ENCODE measurements at regions not wholly inside any gene's neighbourhood (a gene's known extent, or its start where the extent isn't known, plus 50 kb on each side); places are given as distances from the start of the nearest gene placed in this dataset.

DNA sequence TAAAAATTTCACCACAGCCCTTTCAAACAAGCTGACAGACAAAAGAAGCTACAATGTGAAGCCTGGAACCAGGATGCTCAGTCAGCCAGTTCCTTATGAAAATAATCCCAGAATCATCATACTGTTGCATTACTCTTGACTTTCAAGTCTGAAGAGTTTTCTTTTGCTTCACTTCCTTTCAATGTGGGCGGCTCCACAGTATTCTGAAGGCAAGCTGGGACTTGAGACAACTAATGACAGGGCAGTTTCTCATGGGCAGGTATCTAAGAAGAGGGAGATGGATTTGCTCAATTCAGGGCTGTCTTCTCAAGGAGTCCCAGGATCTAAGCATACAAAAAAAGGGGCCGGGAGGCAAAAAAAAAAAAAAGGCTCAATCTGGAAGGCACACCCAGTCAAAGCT is 173.4 kb downstream of the PAPSS1 start:
- no peak overlapping the region for H3K4me3 Mint-ChIP-seq (ENCODE audit: unreplicated experiment)
- DNase-seq, result no peak
- H3K9me3 Mint-ChIP-seq (ENCODE audit: unreplicated experiment), result no peaks in the 10 kb centered on the region
- no peaks in the 10 kb centered on the region for H3K36me3 Mint-ChIP-seq (ENCODE audit: unreplicated experiment)
- no peaks in the 10 kb centered on the region for H3K27me3 Mint-ChIP-seq (ENCODE audit: unreplicated experiment)
- H3K4me1 Mint-ChIP-seq (ENCODE audit: low read depth, unreplicated experiment), result no peaks in the 10 kb centered on the region
- no peak overlapping the region for H3K27ac Mint-ChIP-seq (ENCODE audit: unreplicated experiment)
- TF ChIP-seq, protein P1, sequence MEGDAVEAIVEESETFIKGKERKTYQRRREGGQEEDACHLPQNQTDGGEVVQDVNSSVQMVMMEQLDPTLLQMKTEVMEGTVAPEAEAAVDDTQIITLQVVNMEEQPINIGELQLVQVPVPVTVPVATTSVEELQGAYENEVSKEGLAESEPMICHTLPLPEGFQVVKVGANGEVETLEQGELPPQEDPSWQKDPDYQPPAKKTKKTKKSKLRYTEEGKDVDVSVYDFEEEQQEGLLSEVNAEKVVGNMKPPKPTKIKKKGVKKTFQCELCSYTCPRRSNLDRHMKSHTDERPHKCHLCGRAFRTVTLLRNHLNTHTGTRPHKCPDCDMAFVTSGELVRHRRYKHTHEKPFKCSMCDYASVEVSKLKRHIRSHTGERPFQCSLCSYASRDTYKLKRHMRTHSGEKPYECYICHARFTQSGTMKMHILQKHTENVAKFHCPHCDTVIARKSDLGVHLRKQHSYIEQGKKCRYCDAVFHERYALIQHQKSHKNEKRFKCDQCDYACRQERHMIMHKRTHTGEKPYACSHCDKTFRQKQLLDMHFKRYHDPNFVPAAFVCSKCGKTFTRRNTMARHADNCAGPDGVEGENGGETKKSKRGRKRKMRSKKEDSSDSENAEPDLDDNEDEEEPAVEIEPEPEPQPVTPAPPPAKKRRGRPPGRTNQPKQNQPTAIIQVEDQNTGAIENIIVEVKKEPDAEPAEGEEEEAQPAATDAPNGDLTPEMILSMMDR (IDR thresholded peaks at IDR 0.05; ENCODE audit: partially characterized antibody, unreplicated experiment), result no peak

DNA sequence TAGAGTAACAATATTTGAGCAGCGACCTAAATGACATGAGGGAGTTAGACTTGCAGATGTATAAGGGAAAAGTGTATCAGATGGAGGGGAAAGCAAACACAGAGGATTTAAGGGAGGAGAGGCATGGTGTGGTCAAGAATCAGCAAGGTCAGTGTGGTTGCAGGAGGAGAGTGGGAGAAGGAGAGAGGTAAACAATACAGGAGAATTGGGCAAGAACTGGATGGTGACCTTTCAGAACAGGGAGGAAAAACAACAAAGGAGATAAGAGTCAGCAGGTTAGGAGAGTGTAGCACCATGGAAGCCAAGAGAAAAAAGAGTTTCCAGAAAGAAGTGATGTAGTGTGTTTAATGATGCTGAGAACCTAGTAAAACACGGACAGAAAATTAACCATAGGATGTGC is 178.5 kb downstream of the PAPSS1 start:
- Mint-ChIP-seq H3K9me3 (ENCODE audit: unreplicated experiment) (no peaks in the 10 kb centered on the region), H3K36me3 (ENCODE audit: unreplicated experiment) (no peaks in the 10 kb centered on the region), H3K4me1 (ENCODE audit: low read depth, unreplicated experiment) (peaks cover 6% of the 10 kb centered on the region), H3K27ac (ENCODE audit: unreplicated experiment) (no peak overlapping the region), H3K4me3 (ENCODE audit: unreplicated experiment) (no peak overlapping the region), H3K27me3 (ENCODE audit: unreplicated experiment) (no peaks in the 10 kb centered on the region)
- TF ChIP-seq, protein P1 (IDR thresholded peaks at IDR 0.05; ENCODE audit: partially characterized antibody, unreplicated experiment), result no peak
- no peak for DNase-seq

DNA sequence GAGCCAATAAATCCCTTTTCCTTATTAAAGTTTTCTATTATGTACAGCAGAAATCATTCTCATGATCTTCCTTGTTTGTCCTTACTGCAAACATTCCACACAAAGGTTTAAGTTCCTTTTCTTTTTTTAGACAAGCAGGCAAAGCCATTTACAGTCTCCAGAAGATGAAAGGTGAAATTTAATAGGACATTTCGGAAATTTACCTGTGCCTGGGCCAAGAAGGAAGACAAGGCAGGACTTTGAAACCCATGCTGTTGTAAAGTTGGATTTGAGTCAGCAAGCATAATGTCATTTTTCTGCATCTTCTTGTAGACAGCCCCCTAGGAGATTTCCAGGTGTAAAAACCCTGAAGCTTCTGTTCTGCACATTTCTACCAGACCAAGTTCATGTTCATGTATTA is 188.1 kb downstream of the PAPSS1 start:
- H3K9me3 Mint-ChIP-seq (ENCODE audit: unreplicated experiment), result no peaks in the 10 kb centered on the region
- peaks cover 2% of the 10 kb centered on the region for H3K27me3 Mint-ChIP-seq (ENCODE audit: unreplicated experiment)
- TF ChIP-seq, protein P1 (IDR thresholded peaks at IDR 0.05; ENCODE audit: partially characterized antibody, unreplicated experiment), result no peak
- DNase-seq, result no peak
- no peak overlapping the region for H3K27ac Mint-ChIP-seq (ENCODE audit: unreplicated experiment)
- no peak overlapping the region for H3K4me3 Mint-ChIP-seq (ENCODE audit: unreplicated experiment)
- no peaks in the 10 kb centered on the region for H3K36me3 Mint-ChIP-seq (ENCODE audit: unreplicated experiment)
- no peaks in the 10 kb centered on the region for H3K4me1 Mint-ChIP-seq (ENCODE audit: low read depth, unreplicated experiment)

- DNase-seq, result no peak
- Mint-ChIP-seq H3K27ac (ENCODE audit: unreplicated experiment) (no peak overlapping the region), H3K4me3 (ENCODE audit: unreplicated experiment) (no peak overlapping the region), H3K9me3 (ENCODE audit: unreplicated experiment) (no peaks in the 10 kb centered on the region), H3K27me3 (ENCODE audit: unreplicated experiment) (no peaks in the 10 kb centered on the region), H3K36me3 (ENCODE audit: unreplicated experiment) (peaks cover 5% of the 10 kb centered on the region), H3K4me1 (ENCODE audit: low read depth, unreplicated experiment) (no peaks in the 10 kb centered on the region)
- TF ChIP-seq, protein P1 (IDR thresholded peaks at IDR 0.05; ENCODE audit: partially characterized antibody, unreplicated experiment), result no peak
Observed at GRCh38 chr4:107520368-107520767, 199.7 kb downstream of the PAPSS1 start.

GRCh38 chr4:107519053-107519452 is 201.0 kb downstream of the PAPSS1 start:
- Mint-ChIP-seq H3K36me3 (ENCODE audit: unreplicated experiment) (peaks cover 5% of the 10 kb centered on the region), H3K4me3 (ENCODE audit: unreplicated experiment) (no peak overlapping the region)

More at GRCh38 chr4:107519053-107519452, 201.0 kb downstream of the PAPSS1 start:
- Mint-ChIP-seq H3K9me3 (ENCODE audit: unreplicated experiment) (peaks cover 2% of the 10 kb centered on the region), H3K27me3 (ENCODE audit: unreplicated experiment) (no peaks in the 10 kb centered on the region), H3K27ac (ENCODE audit: unreplicated experiment) (no peak overlapping the region), H3K4me1 (ENCODE audit: low read depth, unreplicated experiment) (no peaks in the 10 kb centered on the region)
- TF ChIP-seq, protein P1 (IDR thresholded peaks at IDR 0.05; ENCODE audit: partially characterized antibody, unreplicated experiment), result no peak
- DNase-seq, result no peak
